GM12875 (cell line): ENCODE measurements at regions not wholly inside any gene's neighbourhood (a gene's known extent, or its start where the extent isn't known, plus 50 kb on each side); places are given as distances from the start of the nearest gene placed in this dataset.

ENCODE experiments used
- H3K4me3 ChIP-seq: one replicate; pipeline ENCODE4 v1.5.1; 2011; ENCODE audit warnings: low read depth, low read length, control low read depth
- TF ChIP-seq, protein P1 (sequence below): IDR thresholded peaks from 2 replicates; pipeline ENCODE4 v1.5.1; 2011; ENCODE audit warnings: low read depth, mild to moderate bottlenecking, control low read depth, inconsistent platforms, low read length, moderate library complexity, borderline replicate concordance; ENCODE audit not compliant: insufficient read depth

DNA sequence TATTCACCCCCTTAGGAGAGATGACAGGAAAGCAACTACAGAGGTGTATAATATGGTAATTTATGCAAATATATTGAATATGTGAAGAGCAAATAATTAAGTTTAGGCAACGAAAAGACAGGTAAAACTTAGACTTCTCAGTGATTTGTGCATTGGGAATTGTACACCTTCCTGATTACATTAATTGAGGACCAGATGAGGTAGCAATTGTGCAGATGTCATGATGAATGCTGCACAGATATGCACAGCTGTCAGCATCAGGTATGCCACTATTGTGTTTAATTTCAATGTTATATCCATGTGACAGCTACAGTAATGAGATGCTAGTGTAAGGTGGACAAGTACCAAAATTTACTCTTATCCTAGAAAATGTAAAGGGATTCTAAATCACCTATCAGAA, 267.2 kb upstream of the FSIP2 start:
- TF ChIP-seq, protein P1, sequence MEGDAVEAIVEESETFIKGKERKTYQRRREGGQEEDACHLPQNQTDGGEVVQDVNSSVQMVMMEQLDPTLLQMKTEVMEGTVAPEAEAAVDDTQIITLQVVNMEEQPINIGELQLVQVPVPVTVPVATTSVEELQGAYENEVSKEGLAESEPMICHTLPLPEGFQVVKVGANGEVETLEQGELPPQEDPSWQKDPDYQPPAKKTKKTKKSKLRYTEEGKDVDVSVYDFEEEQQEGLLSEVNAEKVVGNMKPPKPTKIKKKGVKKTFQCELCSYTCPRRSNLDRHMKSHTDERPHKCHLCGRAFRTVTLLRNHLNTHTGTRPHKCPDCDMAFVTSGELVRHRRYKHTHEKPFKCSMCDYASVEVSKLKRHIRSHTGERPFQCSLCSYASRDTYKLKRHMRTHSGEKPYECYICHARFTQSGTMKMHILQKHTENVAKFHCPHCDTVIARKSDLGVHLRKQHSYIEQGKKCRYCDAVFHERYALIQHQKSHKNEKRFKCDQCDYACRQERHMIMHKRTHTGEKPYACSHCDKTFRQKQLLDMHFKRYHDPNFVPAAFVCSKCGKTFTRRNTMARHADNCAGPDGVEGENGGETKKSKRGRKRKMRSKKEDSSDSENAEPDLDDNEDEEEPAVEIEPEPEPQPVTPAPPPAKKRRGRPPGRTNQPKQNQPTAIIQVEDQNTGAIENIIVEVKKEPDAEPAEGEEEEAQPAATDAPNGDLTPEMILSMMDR: no peak
- H3K4me3 ChIP-seq: no peak overlapping the region

DNA sequence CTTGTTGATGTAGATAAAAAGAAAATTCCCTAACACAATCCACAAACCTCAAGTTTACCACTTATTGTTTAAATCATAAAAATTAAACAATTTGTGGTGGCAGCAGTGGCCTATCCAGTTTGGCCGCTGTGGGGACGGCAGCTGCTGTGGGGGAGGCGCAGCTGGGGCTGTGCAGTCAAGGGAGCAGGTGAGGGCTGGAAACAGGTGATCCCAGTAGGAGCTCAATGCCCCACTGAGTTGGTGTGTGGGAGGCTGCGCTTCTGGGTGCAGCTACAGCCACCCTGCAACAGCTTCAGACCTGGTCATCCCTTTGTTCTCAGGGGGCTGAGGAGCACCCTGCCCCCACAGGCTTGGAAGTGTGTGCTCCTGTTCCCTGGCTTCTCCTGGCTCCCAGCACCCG, 266.0 kb upstream of the FSIP2 start:
- H3K4me3 ChIP-seq: no peak overlapping the region
- TF ChIP-seq, protein P1: no peak

DNA sequence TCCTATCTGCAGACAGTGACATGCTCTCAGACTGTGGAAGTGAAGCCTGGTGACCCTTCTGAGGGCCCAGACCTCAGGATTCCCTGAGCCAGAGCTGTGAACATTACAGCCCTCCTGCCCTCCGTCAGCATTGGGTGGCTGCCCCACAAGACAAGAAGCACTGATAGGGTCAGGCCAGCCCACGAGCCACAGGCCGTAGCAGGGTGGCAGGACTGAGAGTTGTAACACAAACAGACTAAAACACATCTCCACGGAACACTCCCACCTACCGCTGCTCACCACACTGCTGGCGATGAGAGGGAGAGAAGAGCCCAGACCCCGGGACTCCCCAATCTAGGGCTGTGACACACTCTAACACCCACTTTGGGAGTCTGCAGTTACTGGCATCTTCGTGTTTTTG, 264.8 kb upstream of the FSIP2 start:
- H3K4me3 ChIP-seq: no peak overlapping the region
- TF ChIP-seq, protein P1: no peak

DNA sequence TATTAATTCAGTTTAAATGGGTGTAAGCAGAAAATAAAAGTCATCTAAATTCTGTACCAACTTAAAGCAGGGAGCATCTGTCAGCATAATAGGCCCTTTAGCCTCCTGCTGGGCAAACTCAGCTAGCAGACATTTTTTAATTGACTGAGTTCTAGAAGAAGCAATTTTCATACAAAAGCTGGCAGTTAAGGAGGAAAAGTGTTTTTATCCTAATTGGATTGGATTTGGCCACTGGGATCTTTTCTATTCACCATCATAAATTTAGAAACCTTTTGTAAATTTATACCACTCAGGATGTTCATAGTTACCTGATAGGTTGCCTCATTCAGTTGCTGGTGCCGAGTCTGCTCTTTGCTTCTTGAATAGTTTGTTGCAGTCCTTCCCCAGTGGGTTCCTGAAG, 262.7 kb upstream of the FSIP2 start:
- no peak overlapping the region for H3K4me3 ChIP-seq
- TF ChIP-seq, protein P1: no peak

DNA sequence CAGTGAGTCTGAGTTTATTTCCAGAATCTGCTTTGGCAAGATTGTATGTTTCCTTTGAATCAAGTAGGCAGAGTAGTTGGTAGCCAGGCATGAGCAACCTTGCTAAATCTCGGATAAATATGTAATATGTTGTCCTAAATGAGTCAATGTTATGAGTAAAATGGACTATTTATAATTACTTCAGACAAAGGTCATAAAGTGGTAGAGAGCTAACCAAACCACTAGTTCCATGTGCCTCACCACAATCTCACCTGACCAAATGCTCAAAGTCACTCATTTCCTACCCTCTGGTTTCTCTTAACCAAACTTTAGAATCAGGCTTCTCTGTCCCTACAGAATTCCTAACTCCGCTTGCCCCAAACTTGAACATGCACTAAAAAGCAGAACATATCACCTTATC, 261.2 kb upstream of the FSIP2 start:
- TF ChIP-seq, protein P1: no peak
- H3K4me3 ChIP-seq: no peak overlapping the region

DNA sequence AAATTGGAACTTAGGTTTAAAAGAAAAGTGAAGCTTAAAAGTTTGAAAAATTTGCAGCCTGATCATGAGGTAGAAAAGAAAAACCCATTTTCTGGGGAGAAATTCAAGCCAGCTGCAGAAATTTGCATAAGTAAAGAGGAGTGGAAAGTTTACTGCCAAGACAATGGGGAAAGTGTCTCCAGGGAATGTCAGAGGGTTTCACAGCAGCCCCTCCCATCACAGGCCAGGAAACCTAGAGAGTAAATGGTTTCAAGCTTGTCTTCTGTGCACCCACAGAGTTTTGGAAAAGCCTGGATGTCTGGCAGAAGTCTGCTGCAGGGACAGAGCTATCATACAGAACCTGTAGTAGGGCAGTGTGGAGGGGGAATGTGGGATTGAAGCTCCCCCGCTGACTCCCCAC, 254.0 kb upstream of the FSIP2 start:
- no peak overlapping the region for H3K4me3 ChIP-seq
- TF ChIP-seq, protein P1: no peak

DNA sequence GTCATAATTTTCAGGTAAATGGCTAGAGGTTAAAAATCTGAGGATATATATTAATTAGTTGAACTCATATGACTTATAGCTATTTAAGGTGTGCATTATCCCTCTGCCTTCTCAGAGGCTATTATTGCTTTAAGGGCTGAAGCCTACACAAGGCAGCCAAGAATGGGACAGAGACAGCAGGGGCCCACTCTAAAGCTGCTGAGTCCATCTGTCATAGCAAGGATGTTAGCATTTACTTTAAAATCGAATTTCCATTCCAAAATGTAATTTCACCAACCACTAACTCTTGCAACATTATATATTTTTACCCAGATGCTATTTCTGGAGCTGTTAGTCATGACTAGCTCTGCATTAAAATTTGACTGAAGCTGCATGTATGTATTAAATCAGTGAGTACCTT, 236.3 kb upstream of the FSIP2 start:
- TF ChIP-seq, protein P1: no peak
- H3K4me3 ChIP-seq: no peak overlapping the region
